ENCODE measurements at regions not wholly inside any gene's neighbourhood (a gene's known extent, or its start where the extent isn't known, plus 50 kb on each side); places are given as distances from the start of the nearest gene placed in this dataset.

DNA sequence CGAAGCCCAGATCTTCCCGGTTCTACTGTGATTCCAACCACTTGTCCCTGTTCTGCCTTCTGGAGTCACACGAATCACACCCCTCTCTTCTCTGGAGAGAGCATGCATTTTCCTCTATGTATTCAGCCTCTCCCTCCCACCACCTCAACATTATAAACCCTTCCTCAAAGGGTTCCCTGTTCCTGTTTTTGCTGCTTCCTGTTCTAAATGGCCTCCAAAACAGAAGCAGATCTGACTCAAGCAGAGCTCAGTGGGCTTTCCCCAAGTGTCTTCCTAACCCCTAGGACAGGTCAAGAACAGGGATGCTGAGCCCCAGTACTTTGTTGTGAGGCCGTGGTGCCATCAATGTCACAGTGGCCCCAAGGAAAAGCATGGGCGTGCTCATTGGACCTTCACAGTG lies 75.7 kb upstream of the ARNT2 start:
- H3K36me3 ChIP-seq (ENCODE audit: control insufficient read depth, insufficient read depth, low read length), result no peaks in the 10 kb centered on the region
- ChIA-PET POLR2A (no interaction called here), CTCF (no interaction called here)
- H3K9me3 ChIP-seq (ENCODE audit: control insufficient read depth, insufficient read depth, low read depth, low read length), result peaks cover 3% of the 10 kb centered on the region; the same call in 1 of the 2 replicates
- TF ChIP-seq, protein P1, sequence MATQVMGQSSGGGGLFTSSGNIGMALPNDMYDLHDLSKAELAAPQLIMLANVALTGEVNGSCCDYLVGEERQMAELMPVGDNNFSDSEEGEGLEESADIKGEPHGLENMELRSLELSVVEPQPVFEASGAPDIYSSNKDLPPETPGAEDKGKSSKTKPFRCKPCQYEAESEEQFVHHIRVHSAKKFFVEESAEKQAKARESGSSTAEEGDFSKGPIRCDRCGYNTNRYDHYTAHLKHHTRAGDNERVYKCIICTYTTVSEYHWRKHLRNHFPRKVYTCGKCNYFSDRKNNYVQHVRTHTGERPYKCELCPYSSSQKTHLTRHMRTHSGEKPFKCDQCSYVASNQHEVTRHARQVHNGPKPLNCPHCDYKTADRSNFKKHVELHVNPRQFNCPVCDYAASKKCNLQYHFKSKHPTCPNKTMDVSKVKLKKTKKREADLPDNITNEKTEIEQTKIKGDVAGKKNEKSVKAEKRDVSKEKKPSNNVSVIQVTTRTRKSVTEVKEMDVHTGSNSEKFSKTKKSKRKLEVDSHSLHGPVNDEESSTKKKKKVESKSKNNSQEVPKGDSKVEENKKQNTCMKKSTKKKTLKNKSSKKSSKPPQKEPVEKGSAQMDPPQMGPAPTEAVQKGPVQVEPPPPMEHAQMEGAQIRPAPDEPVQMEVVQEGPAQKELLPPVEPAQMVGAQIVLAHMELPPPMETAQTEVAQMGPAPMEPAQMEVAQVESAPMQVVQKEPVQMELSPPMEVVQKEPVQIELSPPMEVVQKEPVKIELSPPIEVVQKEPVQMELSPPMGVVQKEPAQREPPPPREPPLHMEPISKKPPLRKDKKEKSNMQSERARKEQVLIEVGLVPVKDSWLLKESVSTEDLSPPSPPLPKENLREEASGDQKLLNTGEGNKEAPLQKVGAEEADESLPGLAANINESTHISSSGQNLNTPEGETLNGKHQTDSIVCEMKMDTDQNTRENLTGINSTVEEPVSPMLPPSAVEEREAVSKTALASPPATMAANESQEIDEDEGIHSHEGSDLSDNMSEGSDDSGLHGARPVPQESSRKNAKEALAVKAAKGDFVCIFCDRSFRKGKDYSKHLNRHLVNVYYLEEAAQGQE (IDR thresholded peaks at IDR 0.05; ENCODE audit: insufficient read depth in 1 of 2, low read depth in 2 of 2, low read length in 1 of 2), result no peak
- TF ChIP-seq POLR2AphosphoS5 (IDR thresholded peaks at IDR 0.05; ENCODE audit: low read depth, low read length) (no peak), SIN3A (IDR thresholded peaks at IDR 0.05; ENCODE audit: borderline replicate concordance, insufficient read depth, low read depth, low read length) (no peak), TCF7L2 (IDR thresholded peaks at IDR 0.05; ENCODE audit: low read depth, low read length) (no peak)
- TF ChIP-seq, protein P2, sequence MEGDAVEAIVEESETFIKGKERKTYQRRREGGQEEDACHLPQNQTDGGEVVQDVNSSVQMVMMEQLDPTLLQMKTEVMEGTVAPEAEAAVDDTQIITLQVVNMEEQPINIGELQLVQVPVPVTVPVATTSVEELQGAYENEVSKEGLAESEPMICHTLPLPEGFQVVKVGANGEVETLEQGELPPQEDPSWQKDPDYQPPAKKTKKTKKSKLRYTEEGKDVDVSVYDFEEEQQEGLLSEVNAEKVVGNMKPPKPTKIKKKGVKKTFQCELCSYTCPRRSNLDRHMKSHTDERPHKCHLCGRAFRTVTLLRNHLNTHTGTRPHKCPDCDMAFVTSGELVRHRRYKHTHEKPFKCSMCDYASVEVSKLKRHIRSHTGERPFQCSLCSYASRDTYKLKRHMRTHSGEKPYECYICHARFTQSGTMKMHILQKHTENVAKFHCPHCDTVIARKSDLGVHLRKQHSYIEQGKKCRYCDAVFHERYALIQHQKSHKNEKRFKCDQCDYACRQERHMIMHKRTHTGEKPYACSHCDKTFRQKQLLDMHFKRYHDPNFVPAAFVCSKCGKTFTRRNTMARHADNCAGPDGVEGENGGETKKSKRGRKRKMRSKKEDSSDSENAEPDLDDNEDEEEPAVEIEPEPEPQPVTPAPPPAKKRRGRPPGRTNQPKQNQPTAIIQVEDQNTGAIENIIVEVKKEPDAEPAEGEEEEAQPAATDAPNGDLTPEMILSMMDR (IDR thresholded peaks at IDR 0.05), result no peak
- no peaks in the 10 kb centered on the region; the same call in 1 of the 2 replicates for H3K27me3 ChIP-seq (ENCODE audit: control insufficient read depth, insufficient read depth, low read length)
- H3K4me1 ChIP-seq (ENCODE audit: control insufficient read depth, insufficient read depth, low read length), result no peaks in the 10 kb centered on the region
- intact Hi-C loops (cut with micrococcal nuclease; ENCODE audit: unreplicated experiment) (no loop called here), in situ Hi-C loops (cut with HindIII; ENCODE audit: low pct_unique_long_range_greater_than_20kb, low sequenced_read_pairs) (no loop called here)
- H3K4me3 ChIP-seq (ENCODE audit: low read depth in 2 of 2, low read length in 2 of 2), result no peak overlapping the region
- ATAC-seq, result no peak
- DNase-seq (ENCODE audit: low read depth, low spot score), result no peak
- no peak overlapping the region for H3K27ac ChIP-seq (ENCODE audit: low read length)
- no TSS peak for BruUV-seq (replicated peaks)

DNA sequence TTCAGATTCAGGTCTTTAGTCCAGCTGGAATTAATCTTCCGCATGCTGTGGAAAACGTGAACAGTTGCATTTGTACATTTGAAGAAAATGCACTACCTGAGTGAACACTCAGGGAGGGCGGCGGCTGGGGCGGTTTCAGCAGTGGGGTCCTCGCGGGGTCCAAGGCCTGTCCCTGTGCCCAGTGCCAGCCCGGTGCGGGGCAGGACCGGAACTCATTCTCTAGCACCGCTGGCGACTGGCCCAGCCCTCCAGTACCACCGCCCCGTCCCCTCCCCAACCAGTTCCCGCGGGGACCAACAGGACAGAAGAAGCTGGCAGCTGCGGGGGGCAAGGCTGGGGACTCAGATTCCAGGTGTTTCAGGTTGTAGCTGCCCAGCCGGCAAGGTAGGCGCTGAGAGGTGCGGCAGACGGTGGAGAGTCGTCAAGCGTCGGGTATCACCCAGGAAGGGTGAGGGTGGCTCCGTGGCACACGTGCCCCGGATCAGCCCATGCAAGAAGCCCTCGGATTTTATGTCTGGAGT lies 72.2 kb upstream of the ARNT2 start:
- H3K27ac ChIP-seq (ENCODE audit: low read length), result no peak overlapping the region
- TF ChIP-seq, protein P2 (IDR thresholded peaks at IDR 0.05), result no peak
- TF ChIP-seq POLR2AphosphoS5 (IDR thresholded peaks at IDR 0.05; ENCODE audit: low read depth, low read length) (no peak), TCF7L2 (IDR thresholded peaks at IDR 0.05; ENCODE audit: low read depth, low read length) (no peak), SIN3A (IDR thresholded peaks at IDR 0.05; ENCODE audit: borderline replicate concordance, insufficient read depth, low read depth, low read length) (no peak)
- TF ChIP-seq, protein P1 (IDR thresholded peaks at IDR 0.05; ENCODE audit: insufficient read depth in 1 of 2, low read depth in 2 of 2, low read length in 1 of 2), result no peak
- intact Hi-C loops (cut with micrococcal nuclease; ENCODE audit: unreplicated experiment), result no loop called here
- in situ Hi-C loops (cut with HindIII; ENCODE audit: low pct_unique_long_range_greater_than_20kb, low sequenced_read_pairs), result no loop called here
- no TSS peak for BruUV-seq (replicated peaks)
- ATAC-seq (no peak), DNase-seq (ENCODE audit: low read depth, low spot score) (no peak)
- CTCF ChIA-PET, result no interaction called here
- H3K9me3 ChIP-seq (ENCODE audit: control insufficient read depth, insufficient read depth, low read depth, low read length), result peaks cover 3% of the 10 kb centered on the region; the same call in 1 of the 2 replicates
- H3K4me1 ChIP-seq (ENCODE audit: control insufficient read depth, insufficient read depth, low read length), result no peaks in the 10 kb centered on the region
- POLR2A ChIA-PET, result no interaction called here
- H3K4me3 ChIP-seq (ENCODE audit: low read depth in 2 of 2, low read length in 2 of 2), result no peak overlapping the region
- no peaks in the 10 kb centered on the region for H3K36me3 ChIP-seq (ENCODE audit: control insufficient read depth, insufficient read depth, low read length)
- H3K27me3 ChIP-seq (ENCODE audit: control insufficient read depth, insufficient read depth, low read length), result peaks cover 4% of the 10 kb centered on the region

All from Panc1 (cell line).